HL-60 (cell line): ENCODE measurements at regions not wholly inside any gene's neighbourhood (a gene's known extent, or its start where the extent isn't known, plus 50 kb on each side); places are given as distances from the start of the nearest gene placed in this dataset.
"Not testable (repeated sequence)": the region's sequence is repeated elsewhere in the genome, so short reads cannot be mapped to it uniquely, and the experiment has no call there.

Source experiments
- DNase-seq, 2 experiments: peaks; one replicate each; pipeline ENCODE4 v3.0.0-alpha.2; 2010 to 2020; ENCODE audit warnings: low read depth in 1 of 2, low spot score in 1 of 2
- H3K27ac ChIP-seq: fragments of 250-450 bp; sonication (Bioruptor Pico); replicated peaks from 2 replicates; pipeline ENCODE4 v1.5.1; 2020; ENCODE audit warnings: mild to moderate bottlenecking, moderate library complexity
- H3K27me3 ChIP-seq: fragments of 250-450 bp; sonication (Bioruptor Pico); 2 replicates; pipeline ENCODE4 v1.5.1; 2021; ENCODE audit warnings: mild to moderate bottlenecking, moderate library complexity; ENCODE audit not compliant: insufficient read depth, poor library complexity, severe bottlenecking
- H3K4me3 ChIP-seq: replicated peaks from 2 replicates; pipeline ENCODE4 v1.5.1; 2011; ENCODE audit warnings: mild to moderate bottlenecking, control low read depth, low read length; ENCODE audit not compliant: insufficient read depth
- GABPA ChIP-seq: IDR thresholded peaks from 2 replicates; pipeline ENCODE4 v1.6.1; 2012; ENCODE audit warnings: low read depth
- POLR2AphosphoS5 ChIP-seq: IDR thresholded peaks from 2 replicates; pipeline ENCODE4 v1.6.1; 2012; ENCODE audit warnings: low read depth
- SPI1 ChIP-seq: IDR thresholded peaks from 2 replicates; pipeline ENCODE4 v1.6.1; 2012; ENCODE audit warnings: low read depth, mild to moderate bottlenecking, borderline replicate concordance
- TF ChIP-seq, protein P1 (sequence below): IDR thresholded peaks from 2 replicates; pipeline ENCODE4 v1.6.1; 2012; ENCODE audit warnings: low read depth; ENCODE audit not compliant: insufficient replicate concordance
- TF ChIP-seq, protein P2 (sequence below): IDR thresholded peaks from one replicate; pipeline ENCODE4 v1.5.1; 2011; ENCODE audit warnings: low read length, control low read depth, inconsistent platforms; ENCODE audit not compliant: insufficient read depth

- DNase-seq = peak; percentile 41 to 78
- H3K27me3 ChIP-seq = no peaks in the 10 kb centered on the region
- no peak overlapping the region for H3K4me3 ChIP-seq
- TF ChIP-seq GABPA (peak; percentile 80), SPI1 (peak; percentile 92), POLR2AphosphoS5 (peak; percentile 70)
- TF ChIP-seq, protein P1, sequence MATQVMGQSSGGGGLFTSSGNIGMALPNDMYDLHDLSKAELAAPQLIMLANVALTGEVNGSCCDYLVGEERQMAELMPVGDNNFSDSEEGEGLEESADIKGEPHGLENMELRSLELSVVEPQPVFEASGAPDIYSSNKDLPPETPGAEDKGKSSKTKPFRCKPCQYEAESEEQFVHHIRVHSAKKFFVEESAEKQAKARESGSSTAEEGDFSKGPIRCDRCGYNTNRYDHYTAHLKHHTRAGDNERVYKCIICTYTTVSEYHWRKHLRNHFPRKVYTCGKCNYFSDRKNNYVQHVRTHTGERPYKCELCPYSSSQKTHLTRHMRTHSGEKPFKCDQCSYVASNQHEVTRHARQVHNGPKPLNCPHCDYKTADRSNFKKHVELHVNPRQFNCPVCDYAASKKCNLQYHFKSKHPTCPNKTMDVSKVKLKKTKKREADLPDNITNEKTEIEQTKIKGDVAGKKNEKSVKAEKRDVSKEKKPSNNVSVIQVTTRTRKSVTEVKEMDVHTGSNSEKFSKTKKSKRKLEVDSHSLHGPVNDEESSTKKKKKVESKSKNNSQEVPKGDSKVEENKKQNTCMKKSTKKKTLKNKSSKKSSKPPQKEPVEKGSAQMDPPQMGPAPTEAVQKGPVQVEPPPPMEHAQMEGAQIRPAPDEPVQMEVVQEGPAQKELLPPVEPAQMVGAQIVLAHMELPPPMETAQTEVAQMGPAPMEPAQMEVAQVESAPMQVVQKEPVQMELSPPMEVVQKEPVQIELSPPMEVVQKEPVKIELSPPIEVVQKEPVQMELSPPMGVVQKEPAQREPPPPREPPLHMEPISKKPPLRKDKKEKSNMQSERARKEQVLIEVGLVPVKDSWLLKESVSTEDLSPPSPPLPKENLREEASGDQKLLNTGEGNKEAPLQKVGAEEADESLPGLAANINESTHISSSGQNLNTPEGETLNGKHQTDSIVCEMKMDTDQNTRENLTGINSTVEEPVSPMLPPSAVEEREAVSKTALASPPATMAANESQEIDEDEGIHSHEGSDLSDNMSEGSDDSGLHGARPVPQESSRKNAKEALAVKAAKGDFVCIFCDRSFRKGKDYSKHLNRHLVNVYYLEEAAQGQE = no peak
- H3K27ac ChIP-seq = peak overlapping the region; percentile 60
Measured at GRCh38 chr10:45557275-45557905, 115.2 kb downstream of the ZFAND4 start.

GRCh38 chr10:45555795-45556194, 116.8 kb downstream of the ZFAND4 start:
- DNase-seq = peak in 1 of 2 experiments; percentile 45
- Histone ChIP-seq H3K27ac (no peak overlapping the region), H3K4me3 (no peak overlapping the region), H3K27me3 (no peaks in the 10 kb centered on the region)
- TF ChIP-seq POLR2AphosphoS5 (no peak), SPI1 (no peak), GABPA (no peak)
- TF ChIP-seq, protein P2, sequence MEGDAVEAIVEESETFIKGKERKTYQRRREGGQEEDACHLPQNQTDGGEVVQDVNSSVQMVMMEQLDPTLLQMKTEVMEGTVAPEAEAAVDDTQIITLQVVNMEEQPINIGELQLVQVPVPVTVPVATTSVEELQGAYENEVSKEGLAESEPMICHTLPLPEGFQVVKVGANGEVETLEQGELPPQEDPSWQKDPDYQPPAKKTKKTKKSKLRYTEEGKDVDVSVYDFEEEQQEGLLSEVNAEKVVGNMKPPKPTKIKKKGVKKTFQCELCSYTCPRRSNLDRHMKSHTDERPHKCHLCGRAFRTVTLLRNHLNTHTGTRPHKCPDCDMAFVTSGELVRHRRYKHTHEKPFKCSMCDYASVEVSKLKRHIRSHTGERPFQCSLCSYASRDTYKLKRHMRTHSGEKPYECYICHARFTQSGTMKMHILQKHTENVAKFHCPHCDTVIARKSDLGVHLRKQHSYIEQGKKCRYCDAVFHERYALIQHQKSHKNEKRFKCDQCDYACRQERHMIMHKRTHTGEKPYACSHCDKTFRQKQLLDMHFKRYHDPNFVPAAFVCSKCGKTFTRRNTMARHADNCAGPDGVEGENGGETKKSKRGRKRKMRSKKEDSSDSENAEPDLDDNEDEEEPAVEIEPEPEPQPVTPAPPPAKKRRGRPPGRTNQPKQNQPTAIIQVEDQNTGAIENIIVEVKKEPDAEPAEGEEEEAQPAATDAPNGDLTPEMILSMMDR = no peak
- TF ChIP-seq, protein P1 = no peak

DNA sequence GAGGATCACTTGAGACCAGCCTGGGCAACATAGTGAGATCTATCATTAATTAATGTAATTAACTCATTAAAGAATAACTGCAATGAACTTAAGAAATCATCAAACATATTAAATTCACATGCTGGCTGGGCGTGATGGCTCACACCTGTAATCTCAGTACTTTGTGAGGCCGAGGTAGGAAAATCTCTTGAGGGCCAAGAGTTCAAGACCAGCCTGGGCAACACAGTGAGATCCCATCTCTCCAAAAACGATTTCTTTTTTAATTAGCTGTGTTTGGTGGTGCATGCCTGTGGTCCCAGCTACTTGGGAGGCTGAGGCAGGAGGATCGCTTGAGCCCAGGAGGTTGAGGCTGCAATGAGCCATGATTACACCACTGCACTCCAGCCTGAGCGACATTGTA, 117.2 kb downstream of the ZFAND4 start:
- not testable (repeated sequence) for H3K27me3 ChIP-seq, DNase-seq, H3K4me3 ChIP-seq, H3K27ac ChIP-seq

- no peak for TF ChIP-seq SPI1
- TF ChIP-seq, protein P1 = no peak
- TF ChIP-seq, protein P2 = no peak
- TF ChIP-seq POLR2AphosphoS5 = no peak
- no peak for TF ChIP-seq GABPA
- no peak for DNase-seq
- no peak overlapping the region for H3K27ac ChIP-seq
- no peak overlapping the region for H3K4me3 ChIP-seq
- H3K27me3 ChIP-seq = no peaks in the 10 kb centered on the region
Measured at GRCh38 chr10:45553613-45554012, 119.0 kb downstream of the ZFAND4 start.
